IMR-90 (cell line): ENCODE measurements at regions not wholly inside any gene's neighbourhood (a gene's known extent, or its start where the extent isn't known, plus 50 kb on each side); places are given as distances from the start of the nearest gene placed in this dataset.

Experiments used
- ATAC-seq: fragments of 200-7000 bp; cut with Tn5 transposase; 2 replicates; pipeline ENCODE4 v1.9.1; 2020; ENCODE audit warnings: low read depth, mild to moderate bottlenecking, moderate library complexity
- BruUV-seq: library from RNA; stranded (reverse); fragments of 400-500 nt; replicated peaks from 2 replicates; lab custom pipeline; 2021; lab: Mats Ljungman, UMichigan
- CTCF ChIA-PET: fragments of 300-600 bp; formaldehyde crosslinking; extraction: SDS; loops from one replicate; lab custom pipeline; 2021; ENCODE audit warnings: antibody characterized with exemption; lab: Yijun Ruan, JAX
- POLR2A ChIA-PET: fragments of 300-600 bp; sonication (Branson Sonifier 250); formaldehyde crosslinking; loops from one replicate; lab custom pipeline; 2022; ENCODE audit warnings: antibody characterized with exemption; ENCODE audit not compliant: unreplicated experiment; lab: Charles Lee
- DNase-seq: peaks from one replicate; pipeline ENCODE4 v3.0.0; 2013
- H2AFZ ChIP-seq: replicated peaks from 2 replicates; pipeline ENCODE3; 2013; ENCODE audit warnings: low read length, mild to moderate bottlenecking; ENCODE audit not compliant: poor library complexity
- H2AK5ac ChIP-seq: 2 replicates; pipeline ENCODE4 v1.6.1; 2013; ENCODE audit warnings: low read depth, low read length, inconsistent platforms
- H2AK9ac ChIP-seq: replicated peaks from 2 replicates; pipeline ENCODE3; 2013; ENCODE audit warnings: mild to moderate bottlenecking, low read depth, low read length, moderate library complexity; ENCODE audit not compliant: poor library complexity
- H2BK120ac ChIP-seq: 2 replicates; pipeline ENCODE4 v1.6.1; 2013; ENCODE audit warnings: low read depth, low read length, inconsistent platforms
- H2BK15ac ChIP-seq: 3 replicates; pipeline ENCODE4 v1.6.1; 2013; ENCODE audit warnings: low read depth, low read length, inconsistent platforms
- H2BK20ac ChIP-seq: 2 replicates; pipeline ENCODE4 v1.6.1; 2013; ENCODE audit warnings: low read depth, mild to moderate bottlenecking, inconsistent platforms, low read length, moderate library complexity
- H2BK5ac ChIP-seq: 2 replicates; pipeline ENCODE4 v1.6.1; 2013; ENCODE audit warnings: mild to moderate bottlenecking, low read depth, low read length, inconsistent platforms; ENCODE audit not compliant: poor library complexity, severe bottlenecking
- H3K14ac ChIP-seq: replicated peaks from 2 replicates; pipeline ENCODE4 v1.6.1; 2013; ENCODE audit warnings: low read depth, low read length, inconsistent platforms
- H3K18ac ChIP-seq: 2 replicates; pipeline ENCODE4 v1.6.1; 2013; ENCODE audit warnings: low read depth, low read length, control low read depth
- H3K23ac ChIP-seq: 2 replicates; pipeline ENCODE4 v1.6.1; 2013; ENCODE audit warnings: low read depth, low read length, inconsistent platforms
- H3K27ac ChIP-seq: 2 replicates; pipeline ENCODE4 v1.5.1; 2013; ENCODE audit warnings: mild to moderate bottlenecking, control low read depth, low read length; ENCODE audit not compliant: insufficient read depth
- H3K27me3 ChIP-seq: 2 replicates; pipeline ENCODE4 v1.6.1; 2013; ENCODE audit warnings: low read length; ENCODE audit not compliant: control insufficient read depth, insufficient read depth
- H3K36me3 ChIP-seq: 2 replicates; pipeline ENCODE4 v1.6.1; 2013; ENCODE audit warnings: low read length, mixed read lengths; ENCODE audit not compliant: control insufficient read depth, insufficient read depth
- H3K4ac ChIP-seq: 2 replicates; pipeline ENCODE4 v1.6.1; 2013; ENCODE audit warnings: low read depth, low read length, inconsistent platforms
- H3K4me1 ChIP-seq: 2 replicates; pipeline ENCODE4 v1.6.1; 2013; ENCODE audit warnings: low read length, mixed read lengths; ENCODE audit not compliant: control insufficient read depth, insufficient read depth
- H3K4me2 ChIP-seq: 2 replicates; pipeline ENCODE4 v1.6.1; 2013; ENCODE audit warnings: low read depth, mild to moderate bottlenecking, control low read depth, low read length, moderate library complexity
- H3K4me3 ChIP-seq: 2 replicates; pipeline ENCODE4 v1.5.1; 2013; ENCODE audit warnings: low read depth, mild to moderate bottlenecking, control low read depth, low read length, moderate library complexity; ENCODE audit not compliant: insufficient read depth
- H3K56ac ChIP-seq: 2 replicates; pipeline ENCODE4 v1.6.1; 2013; ENCODE audit warnings: low read length, inconsistent platforms; ENCODE audit not compliant: insufficient read depth; ENCODE audit errors: extremely low read depth
- H3K79me1 ChIP-seq, 2 experiments: 2 replicates each; pipeline ENCODE4 v1.6.1; 2013; ENCODE audit warnings: low read length in 2 of 2, inconsistent platforms in 1 of 2, low read depth in 1 of 2
- H3K9ac ChIP-seq: 2 replicates; pipeline ENCODE4 v1.6.1; 2013; ENCODE audit warnings: low read depth, low read length, control low read depth
- H3K9me1 ChIP-seq: 2 replicates; pipeline ENCODE4 v1.6.1; 2013; ENCODE audit warnings: low read length, inconsistent platforms; ENCODE audit not compliant: insufficient read depth
- H3K9me3 ChIP-seq: 2 replicates; pipeline ENCODE4 v1.6.1; 2013; ENCODE audit warnings: low read length; ENCODE audit not compliant: control insufficient read depth, insufficient read depth
- H4K20me1 ChIP-seq: 2 replicates; pipeline ENCODE4 v1.6.1; 2013; ENCODE audit warnings: low read length, inconsistent platforms; ENCODE audit not compliant: insufficient read depth
- H4K5ac ChIP-seq: 2 replicates; pipeline ENCODE4 v1.6.1; 2013; ENCODE audit warnings: mild to moderate bottlenecking, low read depth, low read length, control low read depth
- H4K8ac ChIP-seq, 2 experiments: 2 replicates each; pipeline ENCODE4 v1.6.1; 2013; ENCODE audit warnings: low read depth in 2 of 2, low read length in 2 of 2, control low read depth in 1 of 2, inconsistent platforms in 1 of 2
- H4K91ac ChIP-seq: 2 replicates; pipeline ENCODE4 v1.6.1; 2013; ENCODE audit warnings: low read depth, low read length, inconsistent platforms; ENCODE audit not compliant: insufficient read depth
- FOS ChIP-seq: fragments of 150-350 bp; IDR thresholded peaks from 2 replicates; pipeline ENCODE4 v1.6.1; 2016; ENCODE audit warnings: low read depth, low read length
- MAFK ChIP-seq: IDR thresholded peaks from 2 replicates; pipeline ENCODE4 v1.6.1; 2012; ENCODE audit warnings: low read depth, low read length, improper control_type of control experiment
- NFE2L2 ChIP-seq: fragments of 150-350 bp; IDR thresholded peaks from 2 replicates; pipeline ENCODE4 v1.6.1; 2016; ENCODE audit warnings: low read depth, mild to moderate bottlenecking, low read length
- SMC3 ChIP-seq: fragments of 150-350 bp; IDR thresholded peaks from 2 replicates; pipeline ENCODE4 v1.6.1; 2016; ENCODE audit warnings: low read depth, mild to moderate bottlenecking, antibody characterized with exemption, low read length, moderate library complexity
- WGBS, 2 experiments: methylation state at CpG; one replicate each; pipeline versions ENCODE4 v1.1.5 to v1.1.7; 2013; ENCODE audit warnings: missing lambda C conversion rate in 2 of 2; ENCODE audit not compliant: insufficient read length in 1 of 2; ENCODE audit errors: extremely low coverage in 2 of 2; 5-methylcytosine and 5-hydroxymethylcytosine counted together
- dilution Hi-C: fragments of 300-500 bp; cut with HindIII; formaldehyde crosslinking; loops from one replicate; pipeline ENCODE4 v1.14.3; 2018; ENCODE audit warnings: low sequenced_read_pairs; ENCODE audit not compliant: unreplicated experiment
- in situ Hi-C: fragments of 300-500 bp; cut with MboI; formaldehyde crosslinking; loops from 3 replicates; pipeline ENCODE4 v1.14.3; 2019; ENCODE audit warnings: low sequenced_read_pairs, inconsistent platforms, mixed read lengths
- intact Hi-C: fragments of 100-400 bp; cut with micrococcal nuclease; formaldehyde crosslinking; loops from 2 replicates; pipeline ENCODE4 v1.10.0; 2022

DNA sequence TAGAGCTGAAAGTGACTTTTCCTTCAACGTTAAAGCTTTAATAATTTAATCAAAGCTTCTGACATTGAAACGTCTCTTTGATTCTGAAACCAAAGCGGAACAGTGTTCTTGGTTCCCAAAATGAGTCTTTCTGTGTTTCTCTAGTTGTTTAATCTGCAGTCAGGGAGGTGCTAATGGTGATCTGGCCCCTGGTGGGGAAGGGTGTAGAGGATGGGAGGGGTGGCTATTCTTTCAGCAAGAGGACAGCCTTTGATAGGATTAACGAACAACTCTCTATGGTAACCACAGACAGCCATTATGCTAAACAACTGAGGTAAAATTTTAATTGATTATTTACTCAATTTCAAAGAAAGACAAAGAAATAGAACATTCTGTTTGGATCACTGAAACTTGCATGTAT lies 79.9 kb upstream of the CADPS start:
- Histone ChIP-seq H3K27me3 (no peaks in the 10 kb centered on the region), H2BK120ac (no peak overlapping the region), H3K4me3 (no peak overlapping the region), H2AK5ac (no peak overlapping the region), H2BK15ac (no peak overlapping the region), H3K56ac (no peak overlapping the region), H2BK5ac (no peak overlapping the region), H3K9me3 (no peaks in the 10 kb centered on the region), H3K9ac (no peak overlapping the region), H2BK20ac (no peak overlapping the region), H3K36me3 (no peaks in the 10 kb centered on the region), H4K20me1 (no peaks in the 10 kb centered on the region), H2AFZ (no peak overlapping the region), H2AK9ac (no peak overlapping the region), H3K79me1 (no peaks in the 10 kb centered on the region), H3K4me1 (no peaks in the 10 kb centered on the region), H3K23ac (no peak overlapping the region), H4K5ac (no peak overlapping the region), H3K4me2 (no peak overlapping the region), H3K14ac (no peak overlapping the region), H4K8ac (no peak overlapping the region), H4K91ac (no peak overlapping the region), H3K27ac (no peak overlapping the region), H3K9me1 (no peaks in the 10 kb centered on the region), H3K18ac (no peak overlapping the region), H3K4ac (no peak overlapping the region)
- in situ Hi-C loops (no loop called here), intact Hi-C loops (no loop called here), dilution Hi-C loops (no loop called here)
- no TSS peak for BruUV-seq
- ChIA-PET POLR2A (no interaction called here), CTCF (no interaction called here)
- WGBS, 2 experiments = 42% methylated on average over 2 of the region's 4 CpGs; no CpG with 5 or more reads in 1 of the 2 experiments
- ATAC-seq (no peak), DNase-seq (no peak)
- no peak for TF ChIP-seq MAFK
- no peak for TF ChIP-seq FOS
- TF ChIP-seq SMC3 = no peak
- TF ChIP-seq NFE2L2 = no peak
